SH-SY5Y (cell line): ENCODE measurements at regions not wholly inside any gene's neighbourhood (a gene's known extent, or its start where the extent isn't known, plus 50 kb on each side); places are given as distances from the start of the nearest gene placed in this dataset.

Experiments
- GATA2 ChIP-seq: IDR thresholded peaks from 2 replicates; pipeline ENCODE4 v1.6.1; 2011; ENCODE audit warnings: mild to moderate bottlenecking, low read depth, low read length
- GATA3 ChIP-seq: IDR thresholded peaks from 2 replicates; pipeline ENCODE4 v1.6.1; 2011; ENCODE audit warnings: low read depth, mild to moderate bottlenecking, low read length, moderate library complexity

- no peak for TF ChIP-seq GATA3
- TF ChIP-seq GATA2: no peak
These were observed 493.4 kb downstream of the OLFM4 start for GRCh38 chr13:53522034-53522433.
